Muscle layer of duodenum (tissue), 2 donors: ENCODE measurements at regions not wholly inside any gene's neighbourhood (a gene's known extent, or its start where the extent isn't known, plus 50 kb on each side); places are given as distances from the start of the nearest gene placed in this dataset.

Source experiments
- H3K27ac ChIP-seq: one replicate; pipeline ENCODE4 v1.7.0; 2013; ENCODE audit warnings: mild to moderate bottlenecking, low read length
- H3K27me3 ChIP-seq: one replicate; pipeline ENCODE4 v1.7.0; 2013; ENCODE audit warnings: low read depth, mild to moderate bottlenecking, control low read depth, low read length
- H3K36me3 ChIP-seq, 2 donors: one replicate each; pipeline ENCODE4 v1.7.0; 2013; ENCODE audit warnings: low read length in 2 of 2, control low read depth in 1 of 2, mild to moderate bottlenecking in 1 of 2; ENCODE audit not compliant: insufficient read depth in 2 of 2, control insufficient read depth in 1 of 2
- H3K4me1 ChIP-seq, 2 donors: one replicate each; pipeline ENCODE4 v1.7.0; 2013; ENCODE audit warnings: low read length in 2 of 2, mild to moderate bottlenecking in 2 of 2, control low read depth in 1 of 2, moderate library complexity in 1 of 2; ENCODE audit not compliant: insufficient read depth in 2 of 2, control insufficient read depth in 1 of 2
- H3K4me3 ChIP-seq, 2 donors: one replicate each; pipeline ENCODE4 v1.7.0; 2013; ENCODE audit warnings: low read length in 2 of 2, low read depth in 1 of 2, mild to moderate bottlenecking in 1 of 2
- H3K9me3 ChIP-seq, 2 donors: one replicate each; pipeline ENCODE4 v1.7.0; 2013; ENCODE audit warnings: low read length in 2 of 2, control low read depth in 1 of 2, mild to moderate bottlenecking in 1 of 2; ENCODE audit not compliant: control insufficient read depth in 1 of 2
- donor health status: healthy.

DNA sequence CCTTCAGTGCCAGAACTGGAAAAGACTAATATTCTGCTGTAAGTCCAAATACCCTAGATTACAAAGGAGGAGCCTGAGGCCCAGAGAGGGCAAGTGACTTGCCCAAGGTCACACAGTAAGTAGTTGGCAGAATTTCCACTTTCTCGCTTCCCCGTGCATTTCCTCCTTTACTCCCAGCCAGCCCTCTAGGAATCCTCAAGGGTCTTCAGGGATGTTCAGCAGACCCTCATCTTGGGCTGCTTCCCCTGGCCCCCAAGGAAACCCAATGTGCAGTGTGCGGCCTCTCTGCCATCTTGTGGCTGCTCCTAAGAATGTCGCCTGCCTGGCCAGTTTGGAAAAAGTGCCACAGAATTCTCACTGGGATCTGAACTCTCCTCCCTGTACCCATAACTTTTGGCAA, 217.7 kb upstream of the LRFN2 start:
- Histone ChIP-seq H3K4me3 (no peak overlapping the region), H3K36me3 (no peaks in the 10 kb centered on the region), H3K4me1 (no peaks in the 10 kb centered on the region), H3K27ac (no peak overlapping the region), H3K27me3 (no peaks in the 10 kb centered on the region), H3K9me3 (no peaks in the 10 kb centered on the region)

DNA sequence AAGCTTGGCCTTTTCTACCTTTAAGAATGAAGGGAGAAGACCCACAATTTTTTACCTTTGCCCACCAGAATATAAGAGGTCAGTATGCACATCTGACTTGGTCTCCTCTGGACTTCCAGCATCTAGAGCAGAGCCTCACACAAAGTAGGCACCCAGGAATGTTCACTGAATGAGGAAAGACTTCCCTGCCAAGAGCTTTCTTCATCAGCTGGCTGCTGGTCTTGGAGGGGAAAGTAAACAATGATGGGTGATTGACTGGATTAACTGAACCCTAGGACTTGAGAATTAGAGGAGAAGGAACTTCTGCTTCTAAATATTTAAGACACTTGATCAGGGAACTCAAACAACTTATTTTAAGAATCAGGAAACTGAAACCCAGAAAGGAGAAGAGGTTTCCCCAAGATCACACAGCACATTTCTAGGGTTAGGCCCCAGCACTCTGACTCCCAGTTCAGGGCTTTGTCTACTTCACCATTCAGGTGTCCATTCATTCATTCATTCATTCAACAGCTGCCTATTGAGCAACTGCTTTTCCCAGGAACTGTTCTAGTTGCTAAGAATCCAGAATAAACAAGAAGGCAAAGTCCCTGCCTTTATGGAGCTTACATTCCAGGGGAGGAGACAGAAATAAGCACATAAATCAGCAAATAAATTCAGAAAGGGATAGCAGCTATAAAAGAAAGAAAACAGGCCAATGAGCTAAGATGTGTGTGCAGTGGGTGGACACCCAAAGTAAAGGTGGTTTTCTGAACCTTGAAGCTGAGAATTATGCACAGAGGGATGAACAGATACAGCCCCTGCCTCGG, 216.9 kb upstream of the LRFN2 start:
- Histone ChIP-seq H3K27ac (no peak overlapping the region), H3K9me3 (no peaks in the 10 kb centered on the region), H3K36me3 (no peaks in the 10 kb centered on the region), H3K27me3 (no peaks in the 10 kb centered on the region), H3K4me1 (no peaks in the 10 kb centered on the region), H3K4me3 (no peak overlapping the region)

DNA sequence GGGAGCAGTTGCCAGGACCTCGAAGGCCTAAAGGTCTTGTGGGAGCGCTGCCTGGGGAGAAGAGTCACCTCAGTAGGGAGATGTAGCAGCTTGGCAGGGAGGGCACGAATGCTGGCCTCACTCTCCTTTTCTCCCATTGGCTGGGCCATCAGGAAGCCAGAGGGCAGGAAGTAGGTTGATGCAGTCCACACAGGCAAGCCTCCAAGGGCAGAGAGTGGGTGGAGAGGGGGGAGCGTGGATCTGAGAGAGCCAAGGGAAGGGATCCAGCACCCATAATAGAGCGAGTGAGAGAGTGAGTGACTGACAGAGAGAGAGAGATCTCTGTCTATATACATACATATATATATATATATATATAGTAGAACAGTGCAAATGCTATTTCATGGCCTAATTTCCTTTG, 215.3 kb upstream of the LRFN2 start:
- no peaks in the 10 kb centered on the region for H3K27me3 ChIP-seq
- no peak overlapping the region for H3K4me3 ChIP-seq
- H3K27ac ChIP-seq = no peak overlapping the region
- no peaks in the 10 kb centered on the region for H3K9me3 ChIP-seq
- H3K36me3 ChIP-seq = no peaks in the 10 kb centered on the region
- H3K4me1 ChIP-seq = no peaks in the 10 kb centered on the region

GRCh38 chr6:40799296-40800140, 212.4 kb upstream of the LRFN2 start:
- H3K9me3 ChIP-seq = no peaks in the 10 kb centered on the region
- H3K4me3 ChIP-seq = no peak overlapping the region
- no peak overlapping the region for H3K27ac ChIP-seq
- no peaks in the 10 kb centered on the region for H3K27me3 ChIP-seq
- no peaks in the 10 kb centered on the region for H3K4me1 ChIP-seq
- H3K36me3 ChIP-seq = no peaks in the 10 kb centered on the region

DNA sequence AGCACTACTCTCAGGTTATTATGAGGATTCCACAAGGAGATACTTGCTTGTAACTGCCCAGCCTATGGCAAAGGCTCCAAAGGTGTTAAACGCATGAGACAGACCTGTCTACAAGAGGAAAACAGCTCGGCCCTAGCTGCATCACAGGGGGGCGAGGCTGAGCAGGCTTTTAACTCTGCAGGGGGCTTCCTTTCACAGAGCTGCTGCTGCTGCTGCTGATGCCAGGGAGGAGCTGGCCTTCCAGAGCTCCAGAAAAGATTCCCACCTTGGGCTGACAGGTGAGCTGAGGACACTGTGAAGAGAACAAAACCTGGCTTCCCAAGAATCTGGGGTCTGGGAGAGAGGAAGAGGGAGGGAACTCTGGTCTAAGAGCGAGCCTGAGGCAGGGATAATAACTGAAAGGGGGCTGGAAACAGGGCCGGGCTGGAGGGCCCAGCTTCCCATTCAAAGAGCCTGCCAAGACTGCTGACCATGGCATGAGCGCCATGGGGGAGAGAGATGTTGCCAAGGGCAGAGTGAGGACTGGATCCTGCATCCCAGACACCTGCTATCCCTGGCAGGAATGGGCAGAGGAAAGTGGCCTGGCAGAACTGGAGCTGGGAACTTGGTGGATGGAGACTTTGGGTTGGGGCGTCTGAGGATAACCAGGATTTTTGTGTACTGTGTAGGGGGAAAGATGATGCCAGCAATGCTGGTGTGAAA, 211.1 kb upstream of the LRFN2 start:
- H3K36me3 ChIP-seq = no peaks in the 10 kb centered on the region
- H3K27ac ChIP-seq = no peak overlapping the region
- H3K4me1 ChIP-seq = no peaks in the 10 kb centered on the region
- H3K27me3 ChIP-seq = no peaks in the 10 kb centered on the region
- no peaks in the 10 kb centered on the region for H3K9me3 ChIP-seq
- no peak overlapping the region for H3K4me3 ChIP-seq

GRCh38 chr6:40796260-40797221, 209.4 kb upstream of the LRFN2 start:
- Histone ChIP-seq H3K4me1 (no peaks in the 10 kb centered on the region), H3K27ac (no peak overlapping the region), H3K4me3 (no peak overlapping the region)

DNA sequence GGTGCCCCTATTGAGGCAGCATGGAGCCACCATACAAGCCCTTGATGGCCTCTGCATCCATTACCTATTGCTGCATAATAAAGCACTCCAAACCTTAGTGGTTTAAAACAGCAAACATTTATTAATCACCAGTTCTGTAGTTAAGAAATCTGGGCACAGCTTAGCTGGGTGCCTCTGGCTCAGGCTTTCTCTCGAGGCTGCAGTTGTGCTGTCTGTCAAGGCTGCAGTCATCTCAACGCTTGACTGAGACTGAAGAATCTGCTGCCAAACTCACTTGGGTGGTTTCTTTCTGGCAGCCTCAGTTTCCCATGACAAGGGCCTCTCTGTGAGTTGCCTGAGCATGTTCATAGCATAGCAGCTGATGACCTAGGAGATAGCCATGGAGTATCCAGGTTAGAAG, 207.4 kb upstream of the LRFN2 start:
- no peak overlapping the region for H3K4me3 ChIP-seq
- H3K36me3 ChIP-seq = no peaks in the 10 kb centered on the region
- H3K27ac ChIP-seq = no peak overlapping the region
- no peaks in the 10 kb centered on the region for H3K27me3 ChIP-seq
- no peaks in the 10 kb centered on the region for H3K4me1 ChIP-seq
- H3K9me3 ChIP-seq = no peaks in the 10 kb centered on the region

More at GRCh38 chr6:40796260-40797221, 209.4 kb upstream of the LRFN2 start:
- Histone ChIP-seq H3K36me3 (no peaks in the 10 kb centered on the region), H3K9me3 (no peaks in the 10 kb centered on the region), H3K27me3 (no peaks in the 10 kb centered on the region)

DNA sequence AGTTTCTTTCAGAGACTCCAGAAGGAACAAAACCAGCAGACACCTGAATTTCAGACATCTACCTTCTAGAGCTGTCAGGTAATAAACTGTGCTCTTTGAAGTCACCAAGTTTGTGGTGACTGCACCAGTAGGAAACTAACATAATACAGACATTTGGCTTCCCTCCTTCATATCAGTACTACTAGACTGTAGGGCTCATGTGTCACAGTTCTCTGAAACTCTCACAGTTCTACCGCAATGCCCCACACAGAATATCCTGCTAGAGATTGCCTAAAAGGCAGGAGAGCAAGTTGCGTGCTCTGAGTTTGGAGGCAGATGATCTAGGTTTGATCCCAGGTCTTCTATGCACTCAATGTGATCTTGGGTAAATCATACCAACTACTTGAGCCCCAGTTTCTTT, 205.0 kb upstream of the LRFN2 start:
- H3K27ac ChIP-seq = no peak overlapping the region
- no peaks in the 10 kb centered on the region for H3K9me3 ChIP-seq
- no peaks in the 10 kb centered on the region for H3K27me3 ChIP-seq
- no peaks in the 10 kb centered on the region for H3K4me1 ChIP-seq
- no peak overlapping the region for H3K4me3 ChIP-seq
- H3K36me3 ChIP-seq = no peaks in the 10 kb centered on the region

DNA sequence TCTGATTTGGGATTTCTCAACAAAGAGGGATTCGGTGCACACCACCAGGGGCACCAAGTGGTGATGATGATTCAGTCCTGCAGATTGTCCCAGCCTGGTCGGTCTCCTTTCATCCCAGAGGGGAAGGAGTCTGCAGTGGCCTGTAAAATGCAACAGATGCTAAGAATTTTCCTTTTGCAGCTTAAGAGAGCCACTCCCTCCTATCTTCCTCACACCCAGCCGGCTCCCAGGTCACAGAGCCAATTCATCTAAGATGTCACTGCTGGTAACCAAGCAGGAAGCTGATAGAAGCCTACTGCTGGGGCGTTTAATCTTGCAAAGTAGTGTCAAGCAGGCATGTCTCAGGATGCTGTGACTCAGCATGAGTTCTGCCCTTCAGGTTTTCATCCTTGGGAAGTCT, 203.8 kb upstream of the LRFN2 start:
- no peaks in the 10 kb centered on the region for H3K36me3 ChIP-seq
- no peaks in the 10 kb centered on the region for H3K9me3 ChIP-seq
- no peaks in the 10 kb centered on the region for H3K27me3 ChIP-seq
- no peak overlapping the region for H3K27ac ChIP-seq
- H3K4me3 ChIP-seq = no peak overlapping the region
- no peaks in the 10 kb centered on the region for H3K4me1 ChIP-seq

GRCh38 chr6:40788661-40789655, 201.8 kb upstream of the LRFN2 start:
- Histone ChIP-seq H3K9me3 (no peaks in the 10 kb centered on the region), H3K4me3 (no peak overlapping the region), H3K36me3 (no peaks in the 10 kb centered on the region), H3K27ac (no peak overlapping the region), H3K27me3 (no peaks in the 10 kb centered on the region), H3K4me1 (no peaks in the 10 kb centered on the region)
